Mucosa of stomach (tissue), 1 donor: ENCODE measurements at regions not wholly inside any gene's neighbourhood (a gene's known extent, or its start where the extent isn't known, plus 50 kb on each side); places are given as distances from the start of the nearest gene placed in this dataset.
"Not testable (repeated sequence)": the region's sequence is repeated elsewhere in the genome, so short reads cannot be mapped to it uniquely, and the experiment has no call there.

ENCODE experiments used
- H3K27me3 ChIP-seq: one replicate; pipeline ENCODE4 v1.7.0; 2013; ENCODE audit warnings: mild to moderate bottlenecking, low read length; ENCODE audit not compliant: control insufficient read depth, insufficient read depth
- H3K36me3 ChIP-seq: one replicate; pipeline ENCODE4 v1.7.0; 2013; ENCODE audit warnings: low read length; ENCODE audit not compliant: control insufficient read depth, insufficient read depth
- H3K4me1 ChIP-seq: one replicate; pipeline ENCODE4 v1.7.0; 2013; ENCODE audit warnings: mild to moderate bottlenecking, low read length; ENCODE audit not compliant: control insufficient read depth, insufficient read depth
- H3K4me3 ChIP-seq: one replicate; pipeline ENCODE4 v1.7.0; 2013; ENCODE audit warnings: low read length
- H3K9ac ChIP-seq: one replicate; pipeline ENCODE4 v1.7.0; 2013; ENCODE audit warnings: mild to moderate bottlenecking, low read length, moderate library complexity
- H3K9me3 ChIP-seq: one replicate; pipeline ENCODE4 v1.7.0; 2013; ENCODE audit warnings: mild to moderate bottlenecking, low read length, moderate library complexity; ENCODE audit not compliant: control insufficient read depth
- donor health status: Pancreatic carcinoma.

- Histone ChIP-seq H3K4me3 (no peak overlapping the region), H3K36me3 (no peaks in the 10 kb centered on the region), H3K4me1 (no peaks in the 10 kb centered on the region), H3K9me3 (no peaks in the 10 kb centered on the region), H3K27me3 (no peaks in the 10 kb centered on the region), H3K9ac (no peak overlapping the region)
These were observed 355.9 kb upstream of the EDA2R start for GRCh38 chrX:66994729-66995128.

DNA sequence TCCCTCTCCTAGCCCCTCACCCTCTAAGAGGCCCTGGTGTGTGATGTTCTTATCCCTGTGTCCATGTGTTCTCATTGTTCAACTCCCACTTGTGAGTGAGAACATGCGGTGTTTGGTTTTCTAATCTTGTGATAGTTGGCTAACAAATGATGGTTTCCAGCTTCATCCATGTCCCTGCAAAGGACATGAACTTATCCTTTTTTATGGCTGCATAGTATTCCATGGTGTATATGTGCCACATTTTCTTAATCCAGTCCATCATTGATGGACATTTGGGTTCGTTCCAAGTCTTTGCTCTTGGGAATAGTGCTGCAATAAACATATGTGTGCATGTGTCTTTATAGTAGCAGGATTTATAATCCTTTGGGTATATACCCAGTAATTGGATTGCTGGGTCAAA, 353.2 kb upstream of the EDA2R start:
- H3K36me3 ChIP-seq, H3K9ac ChIP-seq, H3K27me3 ChIP-seq, H3K4me1 ChIP-seq, H3K4me3 ChIP-seq, H3K9me3 ChIP-seq: not testable (repeated sequence)

GRCh38 chrX:66988331-66988730, 349.5 kb upstream of the EDA2R start:
- Histone ChIP-seq H3K9ac (no peak overlapping the region), H3K9me3 (no peaks in the 10 kb centered on the region), H3K4me1 (no peaks in the 10 kb centered on the region), H3K27me3 (no peaks in the 10 kb centered on the region), H3K4me3 (no peak overlapping the region), H3K36me3 (no peaks in the 10 kb centered on the region)

- Histone ChIP-seq H3K9me3 (no peaks in the 10 kb centered on the region), H3K4me3 (no peak overlapping the region), H3K27me3 (no peaks in the 10 kb centered on the region), H3K9ac (no peak overlapping the region), H3K4me1 (no peaks in the 10 kb centered on the region), H3K36me3 (no peaks in the 10 kb centered on the region)
These were observed 322.8 kb upstream of the EDA2R start for GRCh38 chrX:66961665-66962064.

DNA sequence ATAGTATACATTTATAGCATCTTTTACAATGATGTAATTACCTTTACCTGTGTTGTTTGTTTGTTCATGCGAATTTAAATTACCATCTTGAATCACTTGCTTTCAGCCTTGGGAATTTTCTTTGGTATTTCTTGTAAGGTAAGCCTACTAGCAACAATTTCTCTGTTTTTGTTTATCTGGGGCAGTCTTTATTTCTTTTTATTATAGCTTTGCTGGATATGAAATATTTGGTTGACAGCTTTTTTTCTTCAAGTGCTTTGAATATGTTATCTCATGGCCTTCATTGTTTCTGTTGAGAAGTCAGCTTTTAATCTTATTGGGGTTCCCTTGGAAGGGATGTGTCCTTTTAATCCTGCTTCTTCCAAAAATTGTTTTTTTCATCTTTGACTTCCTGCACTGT, 292.8 kb upstream of the EDA2R start:
- H3K4me1 ChIP-seq: no peaks in the 10 kb centered on the region
- H3K4me3 ChIP-seq: no peak overlapping the region
- H3K36me3 ChIP-seq: no peaks in the 10 kb centered on the region
- H3K9ac ChIP-seq: no peak overlapping the region
- H3K27me3 ChIP-seq: no peaks in the 10 kb centered on the region
- no peaks in the 10 kb centered on the region for H3K9me3 ChIP-seq

DNA sequence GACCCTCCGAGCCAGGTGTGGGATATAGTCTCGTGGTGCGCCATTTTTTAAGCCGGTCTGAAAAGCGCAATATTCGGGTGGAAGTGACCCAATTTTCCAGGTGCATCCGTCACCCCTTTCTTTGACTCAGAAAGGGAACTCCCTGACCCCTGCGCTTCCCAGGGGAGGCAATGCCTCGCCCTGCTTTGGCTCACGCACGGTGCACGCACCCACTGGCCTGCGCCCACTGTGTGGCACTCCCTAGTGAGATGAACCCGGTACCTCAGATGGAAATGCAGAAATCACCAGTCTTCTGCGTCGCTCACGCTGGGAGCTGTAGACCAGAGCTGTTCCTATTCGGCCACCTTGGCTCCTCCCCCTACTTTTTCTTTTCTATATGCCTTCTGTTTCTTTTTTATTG, 291.6 kb upstream of the EDA2R start:
- H3K9me3 ChIP-seq, H3K4me3 ChIP-seq, H3K27me3 ChIP-seq, H3K9ac ChIP-seq, H3K36me3 ChIP-seq, H3K4me1 ChIP-seq: not testable (repeated sequence)

- Histone ChIP-seq H3K4me3 (no peak overlapping the region), H3K4me1 (no peaks in the 10 kb centered on the region), H3K27me3 (no peaks in the 10 kb centered on the region), H3K9me3 (no peaks in the 10 kb centered on the region), H3K36me3 (no peaks in the 10 kb centered on the region), H3K9ac (no peak overlapping the region)
These were observed 281.4 kb upstream of the EDA2R start for GRCh38 chrX:66920296-66920695.

DNA sequence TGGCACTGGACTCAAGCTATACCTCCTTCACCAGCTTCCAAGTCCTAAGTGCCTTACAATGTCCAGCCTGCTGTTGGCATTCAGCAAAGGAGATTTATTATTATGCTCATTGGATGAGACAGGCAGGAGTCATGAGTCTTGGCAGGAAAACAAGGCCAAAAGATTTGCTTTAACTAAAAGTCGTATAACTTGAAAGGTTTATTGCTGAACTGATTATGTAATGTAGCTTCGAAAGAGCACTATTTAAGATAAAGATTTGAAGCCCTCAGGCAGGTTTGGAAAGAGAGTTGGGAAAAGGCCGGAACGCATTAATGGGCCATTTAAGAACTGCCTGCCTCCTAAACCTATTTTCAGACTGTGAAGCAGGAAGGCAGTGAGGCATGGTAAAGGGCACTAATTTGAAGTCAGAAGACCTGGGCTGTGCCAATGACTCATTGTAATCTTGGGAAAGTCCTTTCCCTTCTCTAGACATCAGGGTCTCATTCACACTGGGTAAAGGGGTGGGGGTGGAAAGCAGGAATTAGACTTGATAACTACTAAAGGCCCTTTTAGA, 280.5 kb upstream of the EDA2R start:
- no peak overlapping the region for H3K4me3 ChIP-seq
- no peaks in the 10 kb centered on the region for H3K9me3 ChIP-seq
- no peaks in the 10 kb centered on the region for H3K4me1 ChIP-seq
- no peaks in the 10 kb centered on the region for H3K36me3 ChIP-seq
- no peak overlapping the region for H3K9ac ChIP-seq
- no peaks in the 10 kb centered on the region for H3K27me3 ChIP-seq

DNA sequence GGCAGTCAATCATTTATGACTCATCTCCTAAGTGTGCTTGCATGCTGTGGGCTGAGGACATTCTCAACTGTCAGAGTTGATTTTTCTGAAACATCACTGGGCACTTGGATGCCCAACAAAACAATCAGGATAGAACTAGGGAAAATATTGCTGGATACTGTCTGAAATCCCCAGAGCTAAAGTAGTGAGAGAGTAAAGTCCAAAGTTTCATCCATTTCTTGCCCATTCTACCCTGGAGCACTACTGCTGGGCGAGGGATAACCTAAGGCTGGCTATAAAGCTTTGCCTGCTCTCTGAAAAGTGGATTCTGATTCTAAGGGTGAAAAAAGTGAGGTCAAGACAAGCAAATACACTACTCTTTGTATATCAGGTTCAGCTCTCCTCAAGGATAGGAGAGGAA, 279.6 kb upstream of the EDA2R start:
- no peak overlapping the region for H3K9ac ChIP-seq
- H3K4me3 ChIP-seq: no peak overlapping the region
- no peaks in the 10 kb centered on the region for H3K36me3 ChIP-seq
- H3K9me3 ChIP-seq: no peaks in the 10 kb centered on the region
- no peaks in the 10 kb centered on the region for H3K4me1 ChIP-seq
- H3K27me3 ChIP-seq: no peaks in the 10 kb centered on the region

GRCh38 chrX:66915893-66916292, 277.0 kb upstream of the EDA2R start:
- H3K4me3 ChIP-seq: no peak overlapping the region
- H3K9me3 ChIP-seq: no peaks in the 10 kb centered on the region
- no peak overlapping the region for H3K9ac ChIP-seq
- no peaks in the 10 kb centered on the region for H3K27me3 ChIP-seq
- H3K36me3 ChIP-seq: no peaks in the 10 kb centered on the region
- H3K4me1 ChIP-seq: no peaks in the 10 kb centered on the region

DNA sequence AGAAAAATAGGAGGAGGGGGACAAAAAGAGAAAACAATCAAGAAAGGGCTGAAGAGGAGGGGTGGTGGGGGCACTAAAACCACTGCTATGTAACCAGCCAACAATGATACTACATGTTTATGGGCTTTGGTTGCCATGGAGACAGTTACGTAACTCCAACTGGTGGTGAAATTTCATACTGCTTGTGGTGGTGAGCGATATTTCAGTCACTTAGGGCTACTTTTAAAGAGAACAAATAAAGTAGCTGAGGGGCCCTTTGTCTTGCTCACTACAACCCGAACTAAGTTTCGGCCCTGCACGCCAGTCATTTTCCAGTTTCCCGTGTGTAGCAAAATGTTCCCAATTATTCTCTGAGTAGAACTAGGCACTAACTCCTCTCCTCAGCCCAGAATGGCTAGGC, 275.2 kb upstream of the EDA2R start:
- no peak overlapping the region for H3K4me3 ChIP-seq
- H3K36me3 ChIP-seq: no peaks in the 10 kb centered on the region
- H3K27me3 ChIP-seq: no peaks in the 10 kb centered on the region
- no peak overlapping the region for H3K9ac ChIP-seq
- H3K9me3 ChIP-seq: no peaks in the 10 kb centered on the region
- no peaks in the 10 kb centered on the region for H3K4me1 ChIP-seq

GRCh38 chrX:66912417-66912816, 273.5 kb upstream of the EDA2R start:
- Histone ChIP-seq H3K36me3 (no peaks in the 10 kb centered on the region), H3K9ac (no peak overlapping the region), H3K4me3 (no peak overlapping the region), H3K27me3 (no peaks in the 10 kb centered on the region), H3K9me3 (no peaks in the 10 kb centered on the region), H3K4me1 (no peaks in the 10 kb centered on the region)

- Histone ChIP-seq H3K36me3 (no peaks in the 10 kb centered on the region), H3K27me3 (no peaks in the 10 kb centered on the region)
These were observed 263.2 kb upstream of the EDA2R start for GRCh38 chrX:66902081-66902480.

More at GRCh38 chrX:66902081-66902480, 263.2 kb upstream of the EDA2R start:
- no peaks in the 10 kb centered on the region for H3K9me3 ChIP-seq
- H3K9ac ChIP-seq: no peak overlapping the region
- H3K4me3 ChIP-seq: no peak overlapping the region
- H3K4me1 ChIP-seq: no peaks in the 10 kb centered on the region
